Breast epithelium (tissue), 4 donors: ENCODE measurements at regions not wholly inside any gene's neighbourhood (a gene's known extent, or its start where the extent isn't known, plus 50 kb on each side); places are given as distances from the start of the nearest gene placed in this dataset.

Source experiments
- DNase-seq, 2 donors: peaks; one replicate each; pipeline ENCODE4 v3.0.0-alpha.2; 2019; ENCODE audit warnings: low spot score in 2 of 2
- H3K27ac ChIP-seq, 2 donors: fragments of 200-600 bp; sonication (generic) in 1 of 2; one replicate each; pipeline ENCODE4 v1.5.1; 2016 to 2019; ENCODE audit warnings: mild to moderate bottlenecking in 1 of 2
- H3K27me3 ChIP-seq, 2 donors: fragments of 200-600 bp; sonication (generic) in 1 of 2; one replicate each; pipeline versions ENCODE4 v1.5.1 to v1.6.0; 2017 to 2019; ENCODE audit warnings: control low read depth in 1 of 2, mild to moderate bottlenecking in 1 of 2
- H3K36me3 ChIP-seq: fragments of 200-600 bp; one replicate; pipeline ENCODE4 v1.5.1; 2019
- H3K4me1 ChIP-seq, 2 donors: fragments of 200-600 bp; sonication (generic); one replicate each; pipeline ENCODE4 v1.5.1; 2016 to 2019; ENCODE audit warnings: control low read depth in 1 of 2
- H3K4me3 ChIP-seq, 3 donors: fragments of 200-600 bp; sonication (generic); 1 replicate in 2 of 3; 2 replicates in 1 of 3; pipeline ENCODE4 v1.5.1; 2016 to 2019; ENCODE audit warnings: mild to moderate bottlenecking in 3 of 3, moderate library complexity in 2 of 3
- H3K9me3 ChIP-seq, 2 donors: fragments of 200-600 bp; sonication (generic) in 1 of 2; one replicate each; pipeline ENCODE4 v1.5.1; 2016 to 2019; ENCODE audit warnings: control low read depth in 1 of 2
- POLR2A ChIP-seq: fragments of 450-650 bp; IDR thresholded peaks from one replicate; pipeline ENCODE4 v1.6.1; 2016; ENCODE audit warnings: antibody characterized with exemption, mild to moderate bottlenecking, moderate library complexity
- POLR2AphosphoS5 ChIP-seq, 3 donors: sonication (generic); formaldehyde crosslinking; IDR thresholded peaks; one replicate each; pipeline ENCODE4 v1.6.1; 2017; ENCODE audit warnings: antibody characterized with exemption in 3 of 3
- intact Hi-C: fragments of 100-400 bp; cut with DNase I; formaldehyde crosslinking; loops from one replicate; pipeline ENCODE4 v1.15.1; 2023; ENCODE audit warnings: low total_unique reads
- TF ChIP-seq, protein P1 (sequence below), 3 donors: fragments of 450-650 bp; IDR thresholded peaks; one replicate each; pipeline ENCODE4 v1.5.1; 2016 to 2017; ENCODE audit warnings: antibody characterized with exemption in 3 of 3, mild to moderate bottlenecking in 3 of 3, moderate library complexity in 3 of 3

DNA sequence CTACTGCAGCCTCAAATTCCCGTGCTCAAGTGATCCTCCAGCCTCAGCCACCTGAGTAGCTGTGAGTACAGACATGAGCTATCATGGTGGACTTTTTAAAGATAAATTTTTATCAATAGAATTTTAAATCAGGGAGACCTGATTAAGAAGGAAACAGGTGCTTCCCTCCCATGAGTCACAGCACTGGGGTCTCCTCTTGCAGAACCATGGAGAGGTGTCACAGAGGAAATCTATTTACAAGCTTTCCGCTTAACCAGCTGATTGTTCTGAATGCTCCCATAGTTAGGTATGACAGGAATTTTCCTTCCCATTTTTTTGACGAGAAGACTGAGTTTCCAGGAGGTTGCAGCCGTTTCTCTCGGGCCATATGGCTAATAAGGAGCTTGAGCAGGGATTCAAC lies 516.1 kb downstream of the MIAT start:
- no peak for DNase-seq
- TF ChIP-seq POLR2A, result no peak
- TF ChIP-seq POLR2AphosphoS5 (IDR thresholded peaks at IDR 0.05), result no peak
- TF ChIP-seq, protein P1, sequence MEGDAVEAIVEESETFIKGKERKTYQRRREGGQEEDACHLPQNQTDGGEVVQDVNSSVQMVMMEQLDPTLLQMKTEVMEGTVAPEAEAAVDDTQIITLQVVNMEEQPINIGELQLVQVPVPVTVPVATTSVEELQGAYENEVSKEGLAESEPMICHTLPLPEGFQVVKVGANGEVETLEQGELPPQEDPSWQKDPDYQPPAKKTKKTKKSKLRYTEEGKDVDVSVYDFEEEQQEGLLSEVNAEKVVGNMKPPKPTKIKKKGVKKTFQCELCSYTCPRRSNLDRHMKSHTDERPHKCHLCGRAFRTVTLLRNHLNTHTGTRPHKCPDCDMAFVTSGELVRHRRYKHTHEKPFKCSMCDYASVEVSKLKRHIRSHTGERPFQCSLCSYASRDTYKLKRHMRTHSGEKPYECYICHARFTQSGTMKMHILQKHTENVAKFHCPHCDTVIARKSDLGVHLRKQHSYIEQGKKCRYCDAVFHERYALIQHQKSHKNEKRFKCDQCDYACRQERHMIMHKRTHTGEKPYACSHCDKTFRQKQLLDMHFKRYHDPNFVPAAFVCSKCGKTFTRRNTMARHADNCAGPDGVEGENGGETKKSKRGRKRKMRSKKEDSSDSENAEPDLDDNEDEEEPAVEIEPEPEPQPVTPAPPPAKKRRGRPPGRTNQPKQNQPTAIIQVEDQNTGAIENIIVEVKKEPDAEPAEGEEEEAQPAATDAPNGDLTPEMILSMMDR (IDR thresholded peaks at IDR 0.05), result no peak
- no peaks in the 10 kb centered on the region for H3K36me3 ChIP-seq

DNA sequence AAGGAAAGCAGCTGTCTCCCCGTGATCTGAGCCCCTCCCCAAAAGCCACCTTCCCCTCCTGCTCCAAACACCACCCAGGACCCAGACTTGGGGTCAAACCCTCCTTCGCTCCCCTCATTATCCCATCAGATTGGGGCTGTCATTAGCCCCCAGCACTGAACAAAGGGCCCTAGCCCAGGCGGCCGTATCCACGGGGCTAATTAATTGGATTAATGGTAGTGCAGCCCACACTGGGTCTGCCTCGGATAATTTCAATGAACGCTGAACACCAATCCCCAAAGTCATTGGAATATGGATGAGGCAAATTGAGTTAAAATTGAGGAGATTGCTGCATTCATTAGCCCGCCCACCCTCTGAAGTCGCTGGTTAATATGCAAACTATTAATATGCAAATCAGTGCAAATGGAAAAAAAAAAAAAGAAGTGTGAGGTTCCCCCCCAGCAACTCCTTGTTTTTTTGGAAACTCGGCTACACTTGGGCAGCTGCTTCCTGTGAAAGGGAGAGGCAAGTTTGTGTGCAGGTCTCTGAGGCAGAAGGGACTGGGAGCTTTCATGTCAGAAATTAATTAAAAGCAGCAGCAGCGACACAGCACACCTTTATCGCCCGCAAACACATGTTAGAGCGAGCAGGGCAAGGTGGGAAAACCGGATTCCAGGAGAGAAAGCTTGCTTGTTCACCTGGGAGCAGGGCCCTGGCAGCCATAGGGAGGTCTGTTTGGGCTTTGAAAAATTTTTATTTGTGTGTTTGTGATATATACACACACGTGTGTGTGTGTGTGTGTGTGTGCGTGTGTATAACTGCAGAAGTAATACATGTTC lies 517.8 kb downstream of the MIAT start:
- TF ChIP-seq POLR2AphosphoS5 (IDR thresholded peaks at IDR 0.05) (no peak), POLR2A (no peak)
- TF ChIP-seq, protein P1 (IDR thresholded peaks at IDR 0.05), result no peak
- Histone ChIP-seq H3K36me3 (no peaks in the 10 kb centered on the region), H3K4me3 (no peak overlapping the region), H3K4me1 (no peaks in the 10 kb centered on the region), H3K27me3 (peaks cover 0 to 5% of the 10 kb centered on the region in 2 donors), H3K27ac (no peak overlapping the region), H3K9me3 (no peaks in the 10 kb centered on the region)
- DNase-seq, result no peak
- intact Hi-C loops, result no loop called here

More for the DNA sequence above, 516.1 kb downstream of the MIAT start:
- intact Hi-C loops, result no loop called here
- Histone ChIP-seq H3K9me3 (no peaks in the 10 kb centered on the region), H3K27me3 (peaks cover 0 to 5% of the 10 kb centered on the region in 2 donors), H3K4me3 (no peak overlapping the region), H3K27ac (no peak overlapping the region), H3K4me1 (no peaks in the 10 kb centered on the region)

DNA sequence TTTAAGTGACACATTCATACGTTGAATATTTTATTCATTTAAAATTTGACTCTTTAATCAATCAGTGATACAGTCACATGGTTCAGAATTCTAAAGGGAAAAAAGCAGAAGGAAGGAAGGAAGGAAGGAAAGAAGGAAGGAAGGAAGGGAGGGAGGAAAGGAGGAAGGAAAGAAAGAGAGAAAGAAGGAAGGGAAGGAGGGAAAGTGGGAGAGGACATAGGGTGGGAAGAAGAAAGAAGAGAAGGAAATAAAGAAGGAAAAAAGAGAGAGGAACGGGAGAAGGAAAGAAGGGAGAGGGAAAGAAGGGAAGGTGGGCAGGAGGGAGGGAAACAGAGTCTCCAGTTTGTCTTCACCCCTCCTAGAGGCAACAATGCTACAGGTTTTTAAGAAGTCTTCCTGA lies 518.6 kb downstream of the MIAT start:
- intact Hi-C loops, result no loop called here
- Histone ChIP-seq H3K27me3 (peaks cover 0 to 5% of the 10 kb centered on the region in 2 donors), H3K4me1 (no peaks in the 10 kb centered on the region), H3K9me3 (no peaks in the 10 kb centered on the region), H3K27ac (no peak overlapping the region), H3K36me3 (no peaks in the 10 kb centered on the region), H3K4me3 (no peak overlapping the region)
- no peak for TF ChIP-seq POLR2A
- TF ChIP-seq POLR2AphosphoS5 (IDR thresholded peaks at IDR 0.05), result no peak
- TF ChIP-seq, protein P1 (IDR thresholded peaks at IDR 0.05), result no peak
- no peak for DNase-seq

DNA sequence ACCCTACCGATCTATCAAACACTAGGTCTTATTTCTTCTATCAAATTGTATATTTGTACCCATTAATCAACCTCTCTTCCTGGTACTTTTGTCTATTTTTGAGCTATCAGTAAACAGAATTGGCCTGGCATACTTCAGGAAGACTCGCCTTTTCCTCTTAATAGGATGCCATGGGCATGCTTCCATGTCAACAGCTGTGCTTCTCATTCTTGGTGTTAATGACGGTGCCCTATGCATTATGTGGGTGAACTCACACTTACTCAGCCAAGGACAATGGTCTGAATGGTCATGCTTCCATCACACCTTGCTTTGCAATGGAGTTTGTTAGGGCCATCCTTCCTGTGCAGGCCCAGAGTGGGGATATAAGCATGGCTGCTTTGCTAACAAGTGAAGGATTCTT lies 521.8 kb downstream of the MIAT start:
- Histone ChIP-seq H3K36me3 (no peaks in the 10 kb centered on the region), H3K27ac (no peak overlapping the region), H3K9me3 (no peaks in the 10 kb centered on the region), H3K27me3 (no peaks in the 10 kb centered on the region), H3K4me1 (no peaks in the 10 kb centered on the region), H3K4me3 (no peak overlapping the region)
- no peak for DNase-seq
- TF ChIP-seq, protein P1 (IDR thresholded peaks at IDR 0.05), result no peak
- TF ChIP-seq POLR2AphosphoS5 (IDR thresholded peaks at IDR 0.05) (no peak), POLR2A (no peak)
- intact Hi-C loops, result no loop called here

DNA sequence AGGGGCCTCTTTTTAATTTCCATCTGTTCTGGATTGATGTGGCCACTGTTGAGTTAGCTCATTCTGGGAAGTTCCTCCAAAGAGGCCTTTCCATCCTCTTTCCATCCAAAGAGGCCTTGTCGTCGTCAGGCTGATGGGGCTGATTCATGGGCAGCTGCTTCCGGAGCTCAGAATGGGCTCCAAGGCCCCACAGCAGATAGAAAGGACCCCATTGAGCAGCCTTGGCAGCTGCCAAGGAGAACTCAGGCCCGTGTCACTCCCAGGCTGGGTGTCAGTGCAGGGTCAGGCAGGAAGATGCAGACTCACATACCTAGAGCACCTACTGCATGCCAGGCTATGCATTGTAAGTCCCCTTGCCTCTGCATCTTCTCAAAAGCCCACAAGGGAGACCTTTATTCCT lies 524.1 kb downstream of the MIAT start:
- Histone ChIP-seq H3K36me3 (no peaks in the 10 kb centered on the region), H3K4me1 (no peaks in the 10 kb centered on the region), H3K4me3 (no peak overlapping the region), H3K27ac (no peak overlapping the region), H3K9me3 (no peaks in the 10 kb centered on the region), H3K27me3 (no peaks in the 10 kb centered on the region)
- TF ChIP-seq, protein P1 (IDR thresholded peaks at IDR 0.05), result no peak
- no peak for TF ChIP-seq POLR2AphosphoS5 (IDR thresholded peaks at IDR 0.05)
- no peak for TF ChIP-seq POLR2A
- no peak for DNase-seq
- intact Hi-C loops, result no loop called here
